ENCODE measurements at regions not wholly inside any gene's neighbourhood (a gene's known extent, or its start where the extent isn't known, plus 50 kb on each side); places are given as distances from the start of the nearest gene placed in this dataset.

DNA sequence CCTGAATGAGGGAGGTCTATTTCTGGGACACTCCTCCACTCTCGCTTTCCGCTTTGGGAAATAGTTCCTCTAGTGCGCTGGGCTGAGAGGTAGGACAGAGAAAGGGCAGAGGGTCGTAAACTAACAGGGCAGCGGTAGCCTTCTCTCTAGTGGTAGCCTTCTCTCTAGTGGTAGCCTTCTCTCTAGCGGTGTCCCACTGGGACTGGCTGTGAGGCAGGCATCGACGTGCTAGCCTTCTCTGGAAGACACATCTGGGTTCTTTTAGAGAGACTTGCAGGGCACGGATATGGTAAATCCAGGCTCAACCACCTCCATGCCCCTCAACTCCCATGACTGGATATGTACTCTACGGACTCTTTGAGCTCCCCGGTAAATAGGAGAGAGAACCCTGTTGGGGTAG lies 74.7 kb upstream of the SLC22A16 start:
- no peak for TF ChIP-seq POLR2AphosphoS5 (IDR thresholded peaks at IDR 0.05)
- TF ChIP-seq, protein P1, sequence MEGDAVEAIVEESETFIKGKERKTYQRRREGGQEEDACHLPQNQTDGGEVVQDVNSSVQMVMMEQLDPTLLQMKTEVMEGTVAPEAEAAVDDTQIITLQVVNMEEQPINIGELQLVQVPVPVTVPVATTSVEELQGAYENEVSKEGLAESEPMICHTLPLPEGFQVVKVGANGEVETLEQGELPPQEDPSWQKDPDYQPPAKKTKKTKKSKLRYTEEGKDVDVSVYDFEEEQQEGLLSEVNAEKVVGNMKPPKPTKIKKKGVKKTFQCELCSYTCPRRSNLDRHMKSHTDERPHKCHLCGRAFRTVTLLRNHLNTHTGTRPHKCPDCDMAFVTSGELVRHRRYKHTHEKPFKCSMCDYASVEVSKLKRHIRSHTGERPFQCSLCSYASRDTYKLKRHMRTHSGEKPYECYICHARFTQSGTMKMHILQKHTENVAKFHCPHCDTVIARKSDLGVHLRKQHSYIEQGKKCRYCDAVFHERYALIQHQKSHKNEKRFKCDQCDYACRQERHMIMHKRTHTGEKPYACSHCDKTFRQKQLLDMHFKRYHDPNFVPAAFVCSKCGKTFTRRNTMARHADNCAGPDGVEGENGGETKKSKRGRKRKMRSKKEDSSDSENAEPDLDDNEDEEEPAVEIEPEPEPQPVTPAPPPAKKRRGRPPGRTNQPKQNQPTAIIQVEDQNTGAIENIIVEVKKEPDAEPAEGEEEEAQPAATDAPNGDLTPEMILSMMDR (IDR thresholded peaks at IDR 0.05), result no peak
- TF ChIP-seq EP300 (IDR thresholded peaks at IDR 0.05; ENCODE audit: low read depth), result no peak

Measured in transverse colon (tissue), 4 donors.